GM19240 (cell line): ENCODE measurements at regions not wholly inside any gene's neighbourhood (a gene's known extent, or its start where the extent isn't known, plus 50 kb on each side); places are given as distances from the start of the nearest gene placed in this dataset.

Source experiments
- DNase-seq: peaks from one replicate; pipeline ENCODE4 v3.0.0; 2011; ENCODE audit warnings: low spot score; ENCODE audit not compliant: insufficient read length

- DNase-seq, result no peak
Measured at GRCh38 chr13:73757481-73758233, 376.5 kb downstream of the KLF12 start.

GRCh38 chr13:73754727-73755292 is 379.4 kb downstream of the KLF12 start:
- no peak for DNase-seq

- DNase-seq, result no peak
Measured at GRCh38 chr13:73754241-73754640, 380.0 kb downstream of the KLF12 start.

- DNase-seq, result no peak
Measured at GRCh38 chr13:73751290-73751689, 382.9 kb downstream of the KLF12 start.

GRCh38 chr13:73748404-73748803 is 385.8 kb downstream of the KLF12 start:
- DNase-seq, result no peak

GRCh38 chr13:73745190-73745589 is 389.0 kb downstream of the KLF12 start:
- no peak for DNase-seq

DNA sequence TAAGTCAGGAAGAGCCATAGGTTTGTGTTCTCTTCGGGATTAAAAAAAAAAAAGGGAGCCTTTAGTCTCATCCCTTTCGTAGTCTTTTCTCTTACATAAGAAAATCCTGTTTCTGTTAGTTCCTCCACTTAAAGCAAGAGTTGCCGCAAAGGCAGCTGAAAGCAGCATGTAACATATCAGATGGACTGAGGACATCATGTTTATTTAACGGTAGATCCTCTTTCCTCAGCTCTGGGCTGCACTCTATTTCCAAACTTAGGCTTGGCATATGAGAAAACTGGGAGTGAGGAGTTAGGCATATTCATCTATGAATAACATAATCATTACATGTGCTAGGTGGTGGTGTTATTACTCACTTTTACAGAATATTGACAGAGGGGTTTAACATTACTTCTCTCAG is 391.2 kb downstream of the KLF12 start:
- no peak for DNase-seq

- DNase-seq, result no peak
Measured at GRCh38 chr13:73741742-73742141, 392.5 kb downstream of the KLF12 start.

GRCh38 chr13:73741111-73741510 is 393.1 kb downstream of the KLF12 start:
- DNase-seq, result no peak

GRCh38 chr13:73740666-73741065 is 393.5 kb downstream of the KLF12 start:
- DNase-seq, result no peak

DNA sequence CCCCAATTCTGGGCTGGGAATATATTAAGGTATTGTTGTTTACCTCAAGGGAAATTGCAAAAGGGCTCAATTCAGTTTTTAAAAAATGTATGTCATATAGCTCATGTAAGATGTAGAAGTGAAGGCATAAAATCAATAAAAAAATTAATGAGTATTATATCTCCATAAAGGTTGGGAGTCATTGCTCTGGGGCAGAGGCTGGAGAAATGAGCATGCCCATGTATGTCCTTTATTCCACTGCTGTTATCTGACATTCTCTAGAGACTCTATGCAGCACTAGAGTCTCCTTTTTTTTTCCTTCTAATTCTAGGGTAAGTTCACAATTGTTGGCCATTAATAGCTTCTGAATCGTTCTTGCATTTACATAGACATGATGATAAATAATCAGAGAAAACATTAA is 394.8 kb downstream of the KLF12 start:
- DNase-seq, result no peak

DNA sequence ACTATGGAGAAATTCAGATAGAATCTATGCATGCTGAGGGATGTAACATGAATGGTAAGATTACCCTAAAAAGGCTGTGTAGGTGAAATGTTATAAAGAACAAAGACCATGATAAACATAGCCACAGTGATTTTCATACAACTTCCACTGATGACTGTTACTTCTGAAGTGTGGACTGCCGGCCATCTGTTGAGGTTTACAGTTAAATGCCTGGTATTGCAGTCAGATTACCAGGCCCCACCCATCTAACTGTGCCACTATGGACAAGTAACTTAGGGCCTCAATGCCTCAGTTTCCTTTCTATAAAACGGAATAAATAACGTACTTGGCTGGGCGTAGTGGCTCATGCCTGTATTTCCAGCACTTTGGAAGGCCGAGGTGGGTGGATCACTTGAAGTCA is 395.6 kb downstream of the KLF12 start:
- DNase-seq, result no peak

- no peak for DNase-seq
Measured at GRCh38 chr13:73737214-73737613, 397.0 kb downstream of the KLF12 start.

DNA sequence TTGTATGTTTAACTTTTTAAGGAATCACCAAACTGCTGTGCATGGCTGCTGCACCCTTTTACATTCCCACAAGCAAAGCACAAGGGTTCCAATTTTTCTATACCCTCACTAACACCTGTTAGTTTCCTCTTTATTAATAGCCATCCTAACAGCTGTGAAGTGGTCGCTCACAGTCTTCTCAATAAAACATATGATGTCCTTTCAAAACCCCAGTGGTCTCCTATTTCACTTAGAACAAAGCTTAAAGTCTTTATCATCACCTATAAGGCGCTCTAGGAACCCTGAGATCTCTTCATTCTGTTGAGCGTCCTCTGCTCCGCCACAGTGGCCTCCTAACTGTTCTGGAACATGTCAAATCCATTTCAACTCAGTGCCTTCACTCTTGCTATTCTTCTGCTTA is 400.5 kb downstream of the KLF12 start:
- DNase-seq, result no peak

DNA sequence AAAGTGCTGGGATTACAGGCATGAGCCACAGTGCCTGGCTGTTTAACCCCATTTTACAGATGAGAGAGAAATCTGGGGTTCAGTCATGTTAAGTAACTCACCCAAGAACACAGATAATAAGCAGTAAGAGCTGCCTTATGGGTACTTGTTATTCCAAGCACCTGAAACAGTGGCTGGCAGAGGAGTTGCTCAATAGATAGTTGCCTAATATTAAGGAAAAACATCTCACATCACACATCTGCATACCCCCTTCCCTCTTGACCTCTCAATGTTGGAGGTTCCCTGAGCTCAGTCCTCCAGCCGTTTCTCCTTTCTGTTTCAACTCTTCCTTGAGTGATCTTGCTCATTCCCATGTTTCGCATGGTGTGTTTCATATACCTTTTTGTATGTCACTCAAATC is 401.9 kb downstream of the KLF12 start:
- DNase-seq, result no peak

DNA sequence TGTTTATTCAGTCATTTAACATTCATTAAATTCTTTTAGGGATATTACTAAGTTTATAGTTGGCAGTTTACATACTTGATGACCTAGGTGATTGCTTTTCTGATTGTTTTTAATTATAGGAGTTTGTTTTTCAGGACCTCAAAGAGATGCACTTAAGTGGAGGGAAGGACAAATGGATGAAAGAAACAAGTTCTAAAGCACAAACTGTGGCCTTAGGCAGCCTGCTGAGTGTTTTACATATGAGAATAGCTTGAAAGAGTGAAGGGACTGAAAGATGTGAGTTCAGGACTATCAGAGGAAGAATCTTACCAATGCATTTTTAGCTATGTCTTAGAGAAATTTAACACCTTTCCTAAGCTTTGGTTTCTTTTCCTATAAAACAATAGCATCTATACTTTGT is 402.6 kb downstream of the KLF12 start:
- DNase-seq, result no peak

GRCh38 chr13:73730014-73730413 is 404.2 kb downstream of the KLF12 start:
- DNase-seq, result no peak

- DNase-seq, result no peak
Measured at GRCh38 chr13:73729046-73729445, 405.2 kb downstream of the KLF12 start.

DNA sequence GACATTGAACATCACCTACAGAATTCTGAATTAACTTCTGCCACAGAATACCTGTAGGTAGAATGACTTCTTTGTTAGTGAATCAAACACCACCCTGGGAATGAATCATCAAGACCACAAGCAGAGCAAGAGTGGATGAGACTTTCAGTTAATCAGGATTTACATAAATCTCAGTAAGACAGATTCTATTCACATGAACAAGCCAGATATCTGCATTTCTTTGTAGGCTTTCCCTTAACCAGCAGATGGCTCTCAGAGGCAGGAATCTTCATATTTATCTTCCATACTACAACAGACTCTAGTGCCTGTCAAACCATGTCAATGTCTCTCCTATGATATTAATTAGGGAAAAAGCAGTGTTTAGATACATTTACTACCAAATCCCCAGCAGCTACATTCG is 412.1 kb downstream of the KLF12 start:
- DNase-seq, result no peak

DNA sequence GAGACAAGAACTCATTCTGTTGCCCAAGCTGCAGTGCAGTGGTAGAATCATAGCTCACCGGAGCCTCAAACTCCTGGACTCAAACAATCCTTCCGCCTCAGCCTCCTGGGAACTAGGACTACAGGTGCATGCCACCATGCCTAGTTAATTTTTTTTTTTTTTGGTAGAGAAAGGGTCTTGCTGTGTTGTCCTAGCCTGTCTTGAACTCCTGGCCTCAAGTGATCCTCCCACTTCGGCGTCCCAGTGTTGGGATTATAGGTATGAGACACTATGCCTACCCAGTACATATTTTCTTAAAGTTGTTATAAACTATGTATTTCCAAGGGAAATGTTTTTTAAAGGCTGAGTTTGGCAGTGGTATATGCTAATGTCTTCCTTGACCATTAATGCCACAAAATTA is 412.6 kb downstream of the KLF12 start:
- DNase-seq, result no peak

DNA sequence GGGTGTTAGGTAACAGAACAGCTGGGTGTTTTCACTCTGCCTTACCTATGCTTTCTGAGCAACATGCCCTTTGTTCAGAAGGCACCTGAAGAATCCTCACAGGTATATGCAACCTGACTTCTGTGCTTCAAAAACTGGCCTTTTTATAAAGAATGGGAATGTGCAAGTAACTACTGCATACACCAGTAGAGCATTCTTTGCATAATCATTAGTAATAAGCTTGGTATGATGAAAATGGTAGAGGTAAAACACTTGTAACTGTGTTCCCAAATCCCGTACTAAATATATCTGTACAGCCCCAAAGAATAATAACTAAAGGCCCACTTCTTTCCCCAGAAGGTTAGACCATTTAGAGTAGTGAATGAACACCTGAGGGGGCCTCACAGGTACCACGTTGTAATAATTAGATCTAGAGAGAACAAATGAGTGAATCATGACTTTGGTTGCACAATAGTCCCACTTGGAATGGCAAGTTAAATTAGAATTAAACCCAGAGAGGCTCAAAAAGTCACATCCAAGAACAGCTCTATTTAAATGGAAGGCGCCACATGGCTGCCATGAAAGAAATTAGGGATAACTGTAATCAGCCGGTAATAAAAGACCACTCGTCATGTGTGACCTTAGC is 413.9 kb downstream of the KLF12 start:
- no peak for DNase-seq

- DNase-seq, result no peak
Measured at GRCh38 chr13:73718246-73718645, 416.0 kb downstream of the KLF12 start.

DNA sequence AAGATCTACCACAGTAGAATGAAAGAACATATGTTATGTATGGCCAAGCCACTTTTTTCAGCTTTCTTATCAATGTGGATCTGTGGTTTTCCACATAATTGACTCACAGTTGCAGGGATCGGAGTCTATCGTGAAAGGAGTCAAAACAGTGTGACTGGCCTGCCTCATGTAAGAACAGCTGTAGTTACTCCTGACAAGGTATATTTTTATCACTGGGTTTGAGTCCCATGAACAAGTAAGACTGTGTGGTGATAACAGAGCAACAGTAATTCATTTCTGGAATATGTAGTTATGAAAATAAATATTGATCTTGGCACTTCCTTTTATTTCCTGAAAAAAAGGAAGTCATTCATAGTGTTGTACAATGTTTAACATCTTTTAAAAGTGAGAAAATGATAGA is 416.6 kb downstream of the KLF12 start:
- no peak for DNase-seq
